Endothelial cell of umbilical vein (primary cell): ENCODE measurements at regions not wholly inside any gene's neighbourhood (a gene's known extent, or its start where the extent isn't known, plus 50 kb on each side); places are given as distances from the start of the nearest gene placed in this dataset.

Experiments
- BruUV-seq: library from RNA; stranded (reverse); fragments of 400-500 nt; replicated peaks from 2 replicates; lab custom pipeline; 2021; lab: Mats Ljungman, UMichigan
- CTCF ChIA-PET: fragments of 300-600, 350-600 bp; sonication (Branson Sonifier 250); formaldehyde crosslinking; loops from one replicate; lab custom pipeline; 2021; ENCODE audit warnings: antibody characterized with exemption, inconsistent platforms; lab: Charles Lee
- POLR2A ChIA-PET: fragments of 300-600, 350-600 bp; sonication (Branson Sonifier 250); formaldehyde crosslinking; loops from one replicate; lab custom pipeline; 2021; ENCODE audit warnings: antibody characterized with exemption, inconsistent platforms; lab: Charles Lee
- DNase-seq: peaks from one replicate; pipeline ENCODE4 v3.0.0-alpha.2; 2011; ENCODE audit warnings: low read depth, low spot score
- FAIRE-seq: peaks from 2 replicates; lab custom pipeline; 2011; peaks lifted over from hg19 to GRCh38; lab: Jason Lieb, UNC
- H2AFZ ChIP-seq: 2 replicates; pipeline ENCODE4 v1.6.0; 2012; ENCODE audit warnings: low read depth, low read length, control low read depth, inconsistent platforms
- H3K27ac ChIP-seq: 2 replicates; pipeline ENCODE4 v1.5.1; 2011; ENCODE audit warnings: low read depth, mild to moderate bottlenecking, control low read depth, low read length, moderate library complexity; ENCODE audit not compliant: insufficient read depth
- H3K27me3 ChIP-seq, 2 experiments: 2 replicates each; pipeline versions ENCODE4 v1.6.0 to v1.6.1; 2011; ENCODE audit warnings: low read length in 2 of 2, mixed read lengths in 1 of 2; ENCODE audit not compliant: control insufficient read depth in 2 of 2, insufficient read depth in 2 of 2
- H3K36me3 ChIP-seq, 2 experiments: 2 replicates in 1 of 2; 3 replicates in 1 of 2; pipeline ENCODE4 v1.5.1; 2011; ENCODE audit warnings: low read length in 2 of 2, mild to moderate bottlenecking in 1 of 2, moderate library complexity in 1 of 2; ENCODE audit not compliant: control insufficient read depth in 2 of 2, insufficient read depth in 2 of 2; ENCODE audit errors: extremely low read depth in 1 of 2
- H3K4me1 ChIP-seq: 3 replicates; pipeline ENCODE4 v1.5.1; 2011; ENCODE audit warnings: mild to moderate bottlenecking, low read length; ENCODE audit not compliant: control insufficient read depth, insufficient read depth; ENCODE audit errors: extremely low read depth
- H3K4me2 ChIP-seq: 2 replicates; pipeline ENCODE4 v1.6.1; 2011; ENCODE audit warnings: low read length, control low read depth, mixed read lengths; ENCODE audit not compliant: insufficient read depth
- H3K4me3 ChIP-seq, 3 experiments: fragments of 200-600 bp in 1 of 3; sonication (generic), shearing (Covaris generic) in 1 of 3; replicated peaks in 1 of 3; 2 replicates each; pipeline ENCODE4 v1.5.1; 2011 to 2016; ENCODE audit warnings: control low read depth in 3 of 3, low read length in 3 of 3, mild to moderate bottlenecking in 2 of 3, inconsistent platforms in 1 of 3, low read depth in 1 of 3, moderate library complexity in 1 of 3; ENCODE audit not compliant: insufficient read depth in 1 of 3
- H3K79me2 ChIP-seq: 2 replicates; pipeline ENCODE4 v1.6.0; 2012; ENCODE audit warnings: low read length, inconsistent platforms; ENCODE audit not compliant: control insufficient read depth, insufficient read depth
- H3K9ac ChIP-seq: replicated peaks from 2 replicates; pipeline ENCODE3; 2011; ENCODE audit warnings: low read length, control low read depth; ENCODE audit not compliant: insufficient read depth; ENCODE audit errors: extremely low read depth
- H3K9me1 ChIP-seq: replicated peaks from 3 replicates; pipeline ENCODE4 v1.6.0; 2011; ENCODE audit warnings: mild to moderate bottlenecking, low read length; ENCODE audit not compliant: control insufficient read depth, insufficient read depth; ENCODE audit errors: extremely low read depth
- H3K9me3 ChIP-seq: replicated peaks from 2 replicates; pipeline ENCODE4 v1.5.1; 2012; ENCODE audit warnings: low read length, inconsistent platforms; ENCODE audit not compliant: control insufficient read depth, insufficient read depth
- H4K20me1 ChIP-seq: replicated peaks from 2 replicates; pipeline ENCODE3; 2011; ENCODE audit warnings: mild to moderate bottlenecking, low read length; ENCODE audit not compliant: control insufficient read depth, insufficient read depth; ENCODE audit errors: extremely low read depth
- EZH2 ChIP-seq: IDR thresholded peaks from 2 replicates; pipeline ENCODE4 v1.6.1; 2012; ENCODE audit warnings: borderline replicate concordance, low read depth, mild to moderate bottlenecking, moderate library complexity, low read length, inconsistent platforms; ENCODE audit not compliant: severe bottlenecking
- FOS ChIP-seq: IDR thresholded peaks from 2 replicates; pipeline ENCODE4 v1.6.1; 2011; ENCODE audit warnings: mild to moderate bottlenecking, low read length, moderate library complexity, borderline replicate concordance; ENCODE audit not compliant: insufficient read depth
- GATA2 ChIP-seq: IDR thresholded peaks from 2 replicates; pipeline ENCODE4 v1.7.0; 2011; ENCODE audit warnings: low read depth, mild to moderate bottlenecking, moderate library complexity, mixed read lengths, low read length; ENCODE audit not compliant: insufficient read length, insufficient read depth
- JUN ChIP-seq: IDR thresholded peaks from 2 replicates; pipeline ENCODE4 v1.6.1; 2011; ENCODE audit warnings: borderline replicate concordance, low read depth; ENCODE audit not compliant: insufficient read length, insufficient read depth
- MYC ChIP-seq: IDR thresholded peaks from one replicate; pipeline ENCODE4 v1.6.1; 2011; ENCODE audit warnings: mild to moderate bottlenecking, low read depth, low read length
- POLR2A ChIP-seq: IDR thresholded peaks from 2 replicates; pipeline ENCODE4 v1.6.1; 2012; ENCODE audit warnings: low read depth, mild to moderate bottlenecking, control low read depth, low read length
- POLR2AphosphoS5 ChIP-seq: IDR thresholded peaks from 2 replicates; pipeline ENCODE4 v1.6.1; 2012; ENCODE audit warnings: low read depth, mild to moderate bottlenecking, control low read depth, low read length, moderate library complexity; ENCODE audit not compliant: insufficient read depth
- dilution Hi-C: fragments of 300-500 bp; cut with MboI; formaldehyde crosslinking; loops from one replicate; pipeline ENCODE4 v1.15.0; 2019; ENCODE audit warnings: low sequenced_read_pairs; ENCODE audit not compliant: extremely low pct_ligation_motif_present
- intact Hi-C: fragments of 100-400 bp; cut with micrococcal nuclease; formaldehyde crosslinking; loops from one replicate; pipeline ENCODE4 v1.10.0; 2022
- TF ChIP-seq, protein P1 (sequence below): IDR thresholded peaks from 2 replicates; pipeline ENCODE4 v1.6.1; 2011; ENCODE audit not compliant: insufficient read depth, insufficient read length
- TF ChIP-seq, protein P2 (sequence below), 2 donors: IDR thresholded peaks; 1 replicate in 1 of 2; 2 replicates in 1 of 2; pipeline ENCODE4 v1.5.1; 2011; ENCODE audit warnings: low read length in 2 of 2, mild to moderate bottlenecking in 2 of 2, moderate library complexity in 2 of 2, control low read depth in 1 of 2, inconsistent platforms in 1 of 2, low read depth in 1 of 2; ENCODE audit not compliant: insufficient read depth in 1 of 2; ENCODE audit errors: extremely low read depth in 1 of 2

DNA sequence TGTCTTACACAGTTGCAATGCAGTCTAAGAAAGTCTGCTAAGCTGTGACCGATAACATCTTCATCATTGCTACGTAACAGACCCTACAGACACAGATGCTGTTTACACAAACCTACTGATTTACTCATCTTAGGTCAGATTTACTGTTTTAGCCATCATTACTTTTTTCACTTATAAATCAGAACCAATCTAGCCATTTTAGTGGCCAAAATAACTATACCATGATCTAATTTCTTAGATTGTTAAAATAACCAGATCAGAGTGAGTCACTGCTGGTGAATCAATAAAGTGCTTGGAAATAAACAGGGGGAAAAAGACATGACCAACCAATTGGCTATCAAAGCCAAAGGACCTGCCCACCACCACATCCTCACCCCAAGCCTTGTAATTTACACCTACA is 57.0 kb upstream of the FOXN3 start:
- dilution Hi-C loops (no loop called here), intact Hi-C loops (no loop called here)
- Histone ChIP-seq H3K9me3 (no peaks in the 10 kb centered on the region), H3K4me2 (no peak overlapping the region), H2AFZ (no peak overlapping the region), H3K9ac (no peak overlapping the region), H4K20me1 (no peaks in the 10 kb centered on the region), H3K27me3 (no peaks in the 10 kb centered on the region), H3K4me3 (no peak overlapping the region), H3K27ac (no peak overlapping the region), H3K36me3 (no peaks in the 10 kb centered on the region), H3K9me1 (no peaks in the 10 kb centered on the region), H3K79me2 (no peaks in the 10 kb centered on the region), H3K4me1 (no peaks in the 10 kb centered on the region)
- no peak for DNase-seq
- POLR2A ChIA-PET: no interaction called here
- CTCF ChIA-PET: no interaction called here
- peak; percentile 26 for TF ChIP-seq FOS
- no peak for TF ChIP-seq EZH2
- no TSS peak for BruUV-seq
- FAIRE-seq: no peak

DNA sequence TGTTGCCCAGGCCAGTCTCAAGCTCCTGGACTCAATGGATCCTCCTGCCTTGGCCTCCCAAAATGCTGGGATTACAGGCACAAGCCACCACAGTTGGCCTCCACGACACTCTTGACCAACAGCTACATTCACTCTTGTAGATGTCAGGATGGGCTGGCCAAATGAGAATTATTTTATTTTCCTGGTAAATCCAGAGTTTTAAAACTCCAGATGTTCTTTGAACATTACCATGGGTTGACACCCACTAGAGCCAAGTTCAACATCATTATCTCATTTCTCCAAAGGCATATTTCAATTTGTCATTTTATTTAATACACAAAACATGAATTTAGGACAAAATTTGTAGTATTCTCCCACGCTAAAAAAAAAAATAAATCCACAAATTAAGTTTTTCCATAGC is 56.5 kb upstream of the FOXN3 start:
- Histone ChIP-seq H3K4me2 (no peak overlapping the region), H3K4me1 (no peaks in the 10 kb centered on the region), H2AFZ (no peak overlapping the region), H3K27me3 (no peaks in the 10 kb centered on the region), H3K9me3 (no peaks in the 10 kb centered on the region), H3K9me1 (no peaks in the 10 kb centered on the region), H3K27ac (no peak overlapping the region), H4K20me1 (no peaks in the 10 kb centered on the region), H3K36me3 (no peaks in the 10 kb centered on the region), H3K9ac (no peak overlapping the region), H3K79me2 (no peaks in the 10 kb centered on the region), H3K4me3 (no peak overlapping the region)
- ChIA-PET CTCF (interaction anchor here (0.7 kb wide), 1 partner anchor 15 kb away, joined by 3 read pairs; no protein-coding TSS in a partner anchor), POLR2A (no interaction called here)
- TF ChIP-seq JUN (no peak), POLR2A (no peak), FOS (no peak), EZH2 (no peak), GATA2 (no peak), MYC (no peak), POLR2AphosphoS5 (no peak)
- TF ChIP-seq, protein P1, sequence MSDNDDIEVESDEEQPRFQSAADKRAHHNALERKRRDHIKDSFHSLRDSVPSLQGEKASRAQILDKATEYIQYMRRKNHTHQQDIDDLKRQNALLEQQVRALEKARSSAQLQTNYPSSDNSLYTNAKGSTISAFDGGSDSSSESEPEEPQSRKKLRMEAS: no peak
- TF ChIP-seq, protein P2, sequence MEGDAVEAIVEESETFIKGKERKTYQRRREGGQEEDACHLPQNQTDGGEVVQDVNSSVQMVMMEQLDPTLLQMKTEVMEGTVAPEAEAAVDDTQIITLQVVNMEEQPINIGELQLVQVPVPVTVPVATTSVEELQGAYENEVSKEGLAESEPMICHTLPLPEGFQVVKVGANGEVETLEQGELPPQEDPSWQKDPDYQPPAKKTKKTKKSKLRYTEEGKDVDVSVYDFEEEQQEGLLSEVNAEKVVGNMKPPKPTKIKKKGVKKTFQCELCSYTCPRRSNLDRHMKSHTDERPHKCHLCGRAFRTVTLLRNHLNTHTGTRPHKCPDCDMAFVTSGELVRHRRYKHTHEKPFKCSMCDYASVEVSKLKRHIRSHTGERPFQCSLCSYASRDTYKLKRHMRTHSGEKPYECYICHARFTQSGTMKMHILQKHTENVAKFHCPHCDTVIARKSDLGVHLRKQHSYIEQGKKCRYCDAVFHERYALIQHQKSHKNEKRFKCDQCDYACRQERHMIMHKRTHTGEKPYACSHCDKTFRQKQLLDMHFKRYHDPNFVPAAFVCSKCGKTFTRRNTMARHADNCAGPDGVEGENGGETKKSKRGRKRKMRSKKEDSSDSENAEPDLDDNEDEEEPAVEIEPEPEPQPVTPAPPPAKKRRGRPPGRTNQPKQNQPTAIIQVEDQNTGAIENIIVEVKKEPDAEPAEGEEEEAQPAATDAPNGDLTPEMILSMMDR (IDR thresholded peaks at IDR 0.05; ENCODE audit: extremely low read depth in 1 of 2, insufficient read depth in 1 of 2, low read depth in 1 of 2, low read length in 2 of 2): no peak
- no peak for DNase-seq
- intact Hi-C loops (no loop called here), dilution Hi-C loops (no loop called here)
- BruUV-seq: no TSS peak
- FAIRE-seq: no peak
